ENCODE measurements at regions not wholly inside any gene's neighbourhood (a gene's known extent, or its start where the extent isn't known, plus 50 kb on each side); places are given as distances from the start of the nearest gene placed in this dataset.

DNA sequence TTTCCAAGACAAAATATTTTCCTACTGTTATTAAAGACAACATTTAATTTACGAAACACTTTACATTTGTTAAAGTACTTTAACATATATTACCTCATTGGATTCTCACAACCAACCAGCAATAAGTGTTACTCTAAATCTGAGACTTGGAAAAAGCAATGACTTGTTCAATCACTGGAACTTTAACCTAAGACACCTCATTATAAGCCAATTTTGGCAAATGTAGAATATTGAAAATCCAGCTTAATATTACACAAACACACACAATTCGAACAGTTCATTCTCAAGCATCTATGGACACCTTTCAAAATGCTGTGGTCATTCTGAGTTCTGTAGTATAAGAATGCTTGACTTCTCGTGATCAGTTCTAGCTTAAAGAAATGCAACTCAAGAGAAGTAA lies 619.4 kb upstream of the CHAC2 start:
- H3K27me3 ChIP-seq (ENCODE audit: insufficient read depth in 3 of 3, low read length in 2 of 3), result no peaks in the 10 kb centered on the region
- TF ChIP-seq, protein P1, sequence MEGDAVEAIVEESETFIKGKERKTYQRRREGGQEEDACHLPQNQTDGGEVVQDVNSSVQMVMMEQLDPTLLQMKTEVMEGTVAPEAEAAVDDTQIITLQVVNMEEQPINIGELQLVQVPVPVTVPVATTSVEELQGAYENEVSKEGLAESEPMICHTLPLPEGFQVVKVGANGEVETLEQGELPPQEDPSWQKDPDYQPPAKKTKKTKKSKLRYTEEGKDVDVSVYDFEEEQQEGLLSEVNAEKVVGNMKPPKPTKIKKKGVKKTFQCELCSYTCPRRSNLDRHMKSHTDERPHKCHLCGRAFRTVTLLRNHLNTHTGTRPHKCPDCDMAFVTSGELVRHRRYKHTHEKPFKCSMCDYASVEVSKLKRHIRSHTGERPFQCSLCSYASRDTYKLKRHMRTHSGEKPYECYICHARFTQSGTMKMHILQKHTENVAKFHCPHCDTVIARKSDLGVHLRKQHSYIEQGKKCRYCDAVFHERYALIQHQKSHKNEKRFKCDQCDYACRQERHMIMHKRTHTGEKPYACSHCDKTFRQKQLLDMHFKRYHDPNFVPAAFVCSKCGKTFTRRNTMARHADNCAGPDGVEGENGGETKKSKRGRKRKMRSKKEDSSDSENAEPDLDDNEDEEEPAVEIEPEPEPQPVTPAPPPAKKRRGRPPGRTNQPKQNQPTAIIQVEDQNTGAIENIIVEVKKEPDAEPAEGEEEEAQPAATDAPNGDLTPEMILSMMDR (IDR thresholded peaks at IDR 0.05), result no peak
- no peaks in the 10 kb centered on the region for H3K9me3 ChIP-seq
- no peak overlapping the region for H3K4me3 ChIP-seq
- 31 to 33% (median 32%) methylated on average over 3 of the region's 3 CpGs for WGBS, 3 donors
- no peak for DNase-seq
- no peak overlapping the region for H3K27ac ChIP-seq
- ATAC-seq, result no peak
- H3K36me3 ChIP-seq (ENCODE audit: insufficient read depth in 1 of 2, low read depth in 1 of 2), result no peaks in the 10 kb centered on the region
- H3K4me1 ChIP-seq, result no peaks in the 10 kb centered on the region
- intact Hi-C loops (cut with DNase I), result no loop called here

DNA sequence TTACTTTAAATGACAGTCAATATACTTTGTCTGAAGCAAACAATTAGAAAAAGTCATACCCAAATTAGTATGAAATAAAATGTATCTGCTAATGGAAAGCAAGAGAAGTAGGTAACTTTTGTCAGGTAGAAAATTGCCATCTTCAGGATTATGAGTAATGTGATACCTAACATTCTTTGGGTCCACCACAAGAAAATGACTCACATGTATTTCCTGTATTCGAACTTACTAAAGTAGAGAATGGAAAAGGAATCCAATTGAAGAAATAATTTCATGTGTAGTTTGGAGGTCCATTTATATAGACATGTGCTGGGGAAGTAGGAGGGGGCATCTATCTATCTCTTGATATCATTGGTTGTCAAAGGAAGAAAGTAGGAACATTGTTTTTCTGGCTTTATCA lies 636.2 kb upstream of the CHAC2 start:
- Histone ChIP-seq H3K36me3 (ENCODE audit: insufficient read depth in 1 of 2, low read depth in 1 of 2) (no peaks in the 10 kb centered on the region), H3K27me3 (ENCODE audit: insufficient read depth in 3 of 3, low read length in 2 of 3) (no peaks in the 10 kb centered on the region), H3K27ac (no peak overlapping the region), H3K9me3 (no peaks in the 10 kb centered on the region), H3K4me1 (no peaks in the 10 kb centered on the region), H3K4me3 (no peak overlapping the region)
- intact Hi-C loops (cut with DNase I), result no loop called here
- no peak for DNase-seq
- 74 to 81% (median 74%) methylated on average over 1 of the region's 1 CpG for WGBS, 3 donors
- ATAC-seq, result no peak
- TF ChIP-seq, protein P1 (IDR thresholded peaks at IDR 0.05), result no peak

DNA sequence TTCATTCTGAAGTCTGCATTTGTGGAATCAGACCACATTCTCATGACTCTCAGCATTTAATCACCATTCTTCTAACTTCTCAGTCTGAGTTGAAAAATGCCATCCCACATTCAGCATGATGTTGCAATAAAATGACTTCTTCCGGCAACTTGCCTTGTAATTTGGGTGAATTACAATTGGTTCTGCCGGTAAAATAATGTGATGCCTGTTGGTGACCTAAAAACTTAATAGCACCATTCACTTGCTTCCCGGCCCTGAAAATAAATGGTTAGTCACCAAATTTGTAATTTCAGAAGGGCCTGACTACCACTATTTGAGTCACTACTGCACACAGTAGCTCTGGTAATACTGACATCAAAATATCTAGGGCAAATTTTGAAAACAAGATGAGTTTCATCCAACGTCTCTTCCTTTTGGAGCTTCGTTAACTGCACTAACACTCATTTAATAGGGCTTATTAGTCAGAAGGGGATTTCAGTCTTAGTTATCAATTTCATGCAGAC lies 637.1 kb upstream of the CHAC2 start:
- ATAC-seq, result no peak
- no peak overlapping the region for H3K4me3 ChIP-seq
- no peaks in the 10 kb centered on the region for H3K36me3 ChIP-seq (ENCODE audit: insufficient read depth in 1 of 2, low read depth in 1 of 2)
- no peaks in the 10 kb centered on the region for H3K4me1 ChIP-seq
- TF ChIP-seq, protein P1 (IDR thresholded peaks at IDR 0.05), result no peak
- no peaks in the 10 kb centered on the region for H3K27me3 ChIP-seq (ENCODE audit: insufficient read depth in 3 of 3, low read length in 2 of 3)
- no peak overlapping the region for H3K27ac ChIP-seq
- no peaks in the 10 kb centered on the region for H3K9me3 ChIP-seq
- intact Hi-C loops (cut with DNase I), result no loop called here
- no peak for DNase-seq
- 56 to 77% (median 59%) methylated on average over 5 of the region's 5 CpGs for WGBS, 3 donors

DNA sequence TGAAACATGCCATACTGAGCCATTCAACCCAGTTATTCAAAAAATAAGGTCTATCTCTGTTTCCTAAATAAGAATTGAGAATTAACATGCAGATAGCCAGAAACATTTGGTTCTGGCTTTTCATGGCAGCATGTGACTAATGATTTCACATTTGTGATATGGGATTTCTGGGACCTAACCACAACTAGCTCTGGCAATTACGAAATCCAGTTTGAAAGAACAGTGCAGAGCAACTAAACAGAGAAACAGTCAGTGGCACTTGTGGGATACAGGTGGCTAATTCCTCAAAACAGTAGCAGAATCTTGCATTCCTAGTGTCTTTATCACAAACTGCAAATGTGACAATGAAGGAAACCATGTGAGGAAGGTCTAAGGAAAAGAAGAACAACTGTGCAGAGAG lies 637.8 kb upstream of the CHAC2 start:
- no peak overlapping the region for H3K27ac ChIP-seq
- no peaks in the 10 kb centered on the region for H3K36me3 ChIP-seq (ENCODE audit: insufficient read depth in 1 of 2, low read depth in 1 of 2)
- DNase-seq (no peak), ATAC-seq (no peak)
- 64 to 78% (median 70%) methylated on average over 1 of the region's 1 CpG for whole genome bisulfite sequencing, 3 donors
- no peaks in the 10 kb centered on the region for H3K9me3 ChIP-seq
- TF ChIP-seq, protein P1 (IDR thresholded peaks at IDR 0.05), result no peak
- no peak overlapping the region for H3K4me3 ChIP-seq
- H3K27me3 ChIP-seq (ENCODE audit: insufficient read depth in 3 of 3, low read length in 2 of 3), result no peaks in the 10 kb centered on the region
- H3K4me1 ChIP-seq, result no peaks in the 10 kb centered on the region
- intact Hi-C loops (cut with DNase I), result no loop called here

DNA sequence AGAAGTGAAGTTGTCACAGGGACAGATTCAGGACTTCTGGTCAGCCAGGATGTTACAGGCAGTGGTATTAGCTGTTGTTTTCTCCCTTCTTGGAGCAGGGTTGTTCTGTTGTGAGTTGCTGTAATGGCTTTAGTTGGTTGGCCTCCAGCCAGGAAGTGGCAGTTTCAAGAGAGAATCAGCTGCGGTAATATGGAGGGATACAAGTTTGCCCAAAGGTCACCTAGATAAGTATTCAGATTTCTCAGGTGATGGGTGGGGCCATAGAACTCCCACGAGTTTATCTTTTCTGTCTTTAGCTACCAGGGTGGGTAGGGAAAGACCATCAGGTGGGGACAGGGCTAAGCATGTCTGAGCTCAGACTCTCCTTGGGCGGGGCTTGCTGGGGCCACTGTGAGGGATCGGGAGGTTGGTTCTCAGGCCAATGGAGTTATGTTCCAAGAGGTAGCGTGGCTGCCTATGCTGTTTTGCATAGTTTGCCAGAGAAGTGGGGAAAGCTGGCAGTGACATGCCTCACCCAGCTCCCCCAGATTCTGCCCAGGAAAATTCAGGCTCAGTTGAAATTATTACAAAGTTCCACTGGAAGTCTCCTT lies 640.4 kb upstream of the CHAC2 start:
- intact Hi-C loops (cut with DNase I), result no loop called here
- no peaks in the 10 kb centered on the region for H3K9me3 ChIP-seq
- H3K27me3 ChIP-seq (ENCODE audit: insufficient read depth in 3 of 3, low read length in 2 of 3), result no peaks in the 10 kb centered on the region
- ATAC-seq, result no peak
- TF ChIP-seq, protein P1 (IDR thresholded peaks at IDR 0.05), result no peak
- no peaks in the 10 kb centered on the region for H3K36me3 ChIP-seq (ENCODE audit: insufficient read depth in 1 of 2, low read depth in 1 of 2)
- no peaks in the 10 kb centered on the region for H3K4me1 ChIP-seq
- H3K4me3 ChIP-seq, result no peak overlapping the region
- WGBS, 3 donors, result 76 to 84% (median 76%) methylated on average over 5 of the region's 5 CpGs
- H3K27ac ChIP-seq, result no peak overlapping the region
- DNase-seq, result no peak

Data from psoas muscle (tissue), 7 donors.